Tibial nerve (tissue), 4 donors: ENCODE measurements at regions not wholly inside any gene's neighbourhood (a gene's known extent, or its start where the extent isn't known, plus 50 kb on each side); places are given as distances from the start of the nearest gene placed in this dataset.

ENCODE experiments used
- DNase-seq, 2 donors: peaks; one replicate each; pipeline ENCODE4 v3.0.0-alpha.2; 2019; ENCODE audit warnings: low spot score in 2 of 2
- H3K27ac ChIP-seq, 4 donors: fragments of 200-600 bp; sonication (generic) in 3 of 4; one replicate each; pipeline ENCODE4 v1.5.1; 2017 to 2019; ENCODE audit warnings: mild to moderate bottlenecking in 1 of 4
- H3K27me3 ChIP-seq, 2 donors: fragments of 200-600 bp; sonication (generic) in 1 of 2; one replicate each; pipeline versions ENCODE4 v1.5.1 to v1.6.0; 2017 to 2019
- H3K36me3 ChIP-seq, 3 donors: fragments of 200-600 bp; sonication (generic); one replicate each; pipeline ENCODE4 v1.5.1; 2018 to 2019
- H3K4me1 ChIP-seq, 4 donors: fragments of 200-600 bp; sonication (generic) in 3 of 4; one replicate each; pipeline ENCODE4 v1.5.1; 2017 to 2019
- H3K4me3 ChIP-seq, 4 donors: fragments of 200-600 bp; sonication (generic) in 3 of 4; one replicate each; pipeline ENCODE4 v1.5.1; 2017 to 2019; ENCODE audit warnings: mild to moderate bottlenecking in 1 of 4, moderate library complexity in 1 of 4
- H3K9me3 ChIP-seq, 4 donors: fragments of 200-600 bp; sonication (generic) in 3 of 4; one replicate each; pipeline ENCODE4 v1.5.1; 2017 to 2019
- CTCF ChIP-seq, 5 experiments: fragments of 200-600 bp in 3 of 5; fragments of 450-650 bp in 2 of 5; sonication (generic) in 3 of 5; IDR thresholded peaks; one replicate each; pipeline ENCODE4 v1.5.1; 2016 to 2019; ENCODE audit warnings: antibody characterized with exemption in 5 of 5, mild to moderate bottlenecking in 3 of 5, moderate library complexity in 2 of 5
- EP300 ChIP-seq, 2 donors: sonication (generic); formaldehyde crosslinking; IDR thresholded peaks; one replicate each; pipeline ENCODE4 v1.6.1; 2017; ENCODE audit warnings: antibody characterized with exemption in 2 of 2, mild to moderate bottlenecking in 1 of 2
- POLR2A ChIP-seq, 2 donors: fragments of 450-650 bp; IDR thresholded peaks; one replicate each; pipeline ENCODE4 v1.6.1; 2017; ENCODE audit warnings: antibody characterized with exemption in 2 of 2, mild to moderate bottlenecking in 2 of 2, moderate library complexity in 2 of 2
- WGBS, 2 donors: methylation state at CpG; one replicate each; pipeline ENCODE4 v1.1.5; 2018; 5-methylcytosine and 5-hydroxymethylcytosine counted together

- DNase-seq: no peak
- WGBS, 2 donors: 37 to 59% methylated on average over 3 of the region's 3 CpGs
Observed at GRCh38 chr2:53463806-53464726, 303.5 kb upstream of the CHAC2 start.

GRCh38 chr2:53460937-53461336, 306.7 kb upstream of the CHAC2 start:
- Histone ChIP-seq H3K4me1 (no peaks in the 10 kb centered on the region), H3K36me3 (no peaks in the 10 kb centered on the region), H3K4me3 (no peak overlapping the region), H3K27me3 (no peaks in the 10 kb centered on the region), H3K9me3 (no peaks in the 10 kb centered on the region), H3K27ac (no peak overlapping the region)
- no peak for DNase-seq
- WGBS, 2 donors: 88 to 93% methylated on average over 6 of the region's 6 CpGs
- TF ChIP-seq EP300 (IDR thresholded peaks at IDR 0.05) (no peak), CTCF (IDR thresholded peaks at IDR 0.05) (no peak), POLR2A (IDR thresholded peaks at IDR 0.05) (no peak)

More at GRCh38 chr2:53463806-53464726, 303.5 kb upstream of the CHAC2 start:
- H3K9me3 ChIP-seq: no peaks in the 10 kb centered on the region
- no peak for TF ChIP-seq POLR2A (IDR thresholded peaks at IDR 0.05)
- TF ChIP-seq CTCF (IDR thresholded peaks at IDR 0.05): no peak
- TF ChIP-seq EP300 (IDR thresholded peaks at IDR 0.05): no peak
- H3K36me3 ChIP-seq: no peaks in the 10 kb centered on the region
- no peaks in the 10 kb centered on the region for H3K27me3 ChIP-seq
- H3K4me3 ChIP-seq: no peak overlapping the region
- no peaks in the 10 kb centered on the region for H3K4me1 ChIP-seq
- H3K27ac ChIP-seq: no peak overlapping the region

GRCh38 chr2:53460347-53460746, 307.3 kb upstream of the CHAC2 start:
- Histone ChIP-seq H3K4me1 (no peaks in the 10 kb centered on the region), H3K4me3 (no peak overlapping the region), H3K9me3 (no peaks in the 10 kb centered on the region), H3K27me3 (no peaks in the 10 kb centered on the region), H3K36me3 (no peaks in the 10 kb centered on the region), H3K27ac (no peak overlapping the region)
- WGBS, 2 donors: 40 to 43% methylated on average over 1 of the region's 1 CpG
- no peak for DNase-seq
- TF ChIP-seq POLR2A (IDR thresholded peaks at IDR 0.05) (no peak), EP300 (IDR thresholded peaks at IDR 0.05) (no peak), CTCF (IDR thresholded peaks at IDR 0.05) (no peak)

GRCh38 chr2:53455094-53455493, 312.5 kb upstream of the CHAC2 start:
- H3K27me3 ChIP-seq: no peaks in the 10 kb centered on the region
- H3K4me3 ChIP-seq: no peak overlapping the region
- TF ChIP-seq POLR2A (IDR thresholded peaks at IDR 0.05) (no peak), CTCF (IDR thresholded peaks at IDR 0.05) (no peak), EP300 (IDR thresholded peaks at IDR 0.05) (no peak)
- peaks cover 0 to 6% (median 0%) of the 10 kb centered on the region in 4 donors for H3K4me1 ChIP-seq
- 76 to 80% methylated on average over 6 of the region's 6 CpGs for WGBS, 2 donors
- no peak for DNase-seq
- no peak overlapping the region for H3K27ac ChIP-seq
- H3K36me3 ChIP-seq: no peaks in the 10 kb centered on the region
- H3K9me3 ChIP-seq: no peaks in the 10 kb centered on the region

GRCh38 chr2:53452957-53453748, 314.5 kb upstream of the CHAC2 start:
- WGBS, 2 donors: 32 to 37% methylated on average over 8 of the region's 8 CpGs
- no peaks in the 10 kb centered on the region for H3K9me3 ChIP-seq
- TF ChIP-seq POLR2A (IDR thresholded peaks at IDR 0.05): no peak
- TF ChIP-seq CTCF (IDR thresholded peaks at IDR 0.05): no peak
- TF ChIP-seq EP300 (IDR thresholded peaks at IDR 0.05): no peak
- H3K4me1 ChIP-seq: peaks cover 0 to 6% (median 0%) of the 10 kb centered on the region in 4 donors
- no peak overlapping the region for H3K4me3 ChIP-seq
- DNase-seq: no peak
- no peak overlapping the region for H3K27ac ChIP-seq
- no peaks in the 10 kb centered on the region for H3K36me3 ChIP-seq
- no peaks in the 10 kb centered on the region for H3K27me3 ChIP-seq
